ENCODE measurements at regions not wholly inside any gene's neighbourhood (a gene's known extent, or its start where the extent isn't known, plus 50 kb on each side); places are given as distances from the start of the nearest gene placed in this dataset.

DNA sequence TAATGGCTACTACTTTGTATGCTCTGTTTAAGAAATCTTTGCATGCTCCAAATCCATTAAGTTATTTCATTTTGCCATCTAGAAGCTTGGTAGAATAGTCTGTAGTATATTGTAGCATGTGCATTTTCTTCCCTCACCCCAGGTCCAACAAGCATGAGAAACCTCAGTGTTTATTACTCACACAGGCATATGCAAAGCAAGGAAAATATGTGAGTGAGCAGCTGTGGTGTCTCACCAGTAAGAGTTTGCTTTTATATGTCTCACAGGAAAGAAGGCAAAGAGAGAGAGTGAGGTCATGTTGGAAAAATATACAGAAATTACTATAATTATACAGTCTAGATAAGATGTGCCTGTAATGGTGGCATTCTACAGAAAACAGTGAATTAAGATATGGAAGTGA lies 312.5 kb downstream of the C3orf38 start:
- H3K4me3 ChIP-seq: no peak overlapping the region
- intact Hi-C loops (cut with micrococcal nuclease; ENCODE audit: unreplicated experiment): no loop called here
- H3K27me3 ChIP-seq (replicated peaks in 1 of 2; ENCODE audit: control insufficient read depth in 2 of 2, insufficient read depth in 2 of 2, low read length in 1 of 2): no peaks in the 10 kb centered on the region
- H3K4me2 ChIP-seq (ENCODE audit: control insufficient read depth, insufficient read depth): no peak overlapping the region
- CTCF ChIA-PET: interaction anchor here (1.1 kb wide), 1 partner anchor 242 kb away, joined by 3 read pairs; no protein-coding TSS in a partner anchor
- TF ChIP-seq RAD51 (IDR thresholded peaks at IDR 0.05) (no peak), ATF2 (IDR thresholded peaks at IDR 0.05; ENCODE audit: low read length) (no peak), RBBP5 (conservative IDR thresholded peaks at IDR 0.05) (no peak), KDM1A (IDR thresholded peaks at IDR 0.05; ENCODE audit: borderline replicate concordance) (no peak), MEF2A (IDR thresholded peaks at IDR 0.05; ENCODE audit: insufficient read depth, low read depth, low read length) (no peak), RAD21 (IDR thresholded peaks at IDR 0.05; ENCODE audit: insufficient read depth, low read depth, low read length) (no peak), RB1 (IDR thresholded peaks at IDR 0.05; ENCODE audit: borderline replicate concordance) (no peak), POU2F2 (IDR thresholded peaks at IDR 0.05; ENCODE audit: borderline replicate concordance, low read depth, low read length) (no peak), ZNF384 (IDR thresholded peaks at IDR 0.05; ENCODE audit: borderline replicate concordance, low read depth, low read length) (no peak), CREB1 (IDR thresholded peaks at IDR 0.05; ENCODE audit: low read depth) (no peak), STAT3 (IDR thresholded peaks at IDR 0.05; ENCODE audit: low read depth, low read length) (no peak)
- TF ChIP-seq, protein P1, sequence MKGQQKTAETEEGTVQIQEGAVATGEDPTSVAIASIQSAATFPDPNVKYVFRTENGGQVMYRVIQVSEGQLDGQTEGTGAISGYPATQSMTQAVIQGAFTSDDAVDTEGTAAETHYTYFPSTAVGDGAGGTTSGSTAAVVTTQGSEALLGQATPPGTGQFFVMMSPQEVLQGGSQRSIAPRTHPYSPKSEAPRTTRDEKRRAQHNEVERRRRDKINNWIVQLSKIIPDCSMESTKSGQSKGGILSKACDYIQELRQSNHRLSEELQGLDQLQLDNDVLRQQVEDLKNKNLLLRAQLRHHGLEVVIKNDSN (IDR thresholded peaks at IDR 0.05; ENCODE audit: borderline replicate concordance, extremely low read length, insufficient read depth, low read depth, low read length): no peak
- no peaks in the 10 kb centered on the region for H3K79me2 ChIP-seq (ENCODE audit: control insufficient read depth, insufficient read depth, low read length)
- H3K4me1 ChIP-seq (ENCODE audit: control insufficient read depth, insufficient read depth, low read length): no peaks in the 10 kb centered on the region
- RAD21 ChIA-PET (ENCODE audit: unreplicated experiment): no interaction called here
- no peaks in the 10 kb centered on the region for H3K9me3 ChIP-seq (replicated peaks; ENCODE audit: control insufficient read depth, insufficient read depth, low read length)
- no peak overlapping the region for H3K9ac ChIP-seq (ENCODE audit: control insufficient read depth, insufficient read depth, low read length)
- no peaks in the 10 kb centered on the region for H4K20me1 ChIP-seq (ENCODE audit: control insufficient read depth, insufficient read depth)
- SMC1A ChIA-PET (ENCODE audit: uncharacterized antibody, unreplicated experiment): no interaction called here
- no peak overlapping the region for H2AFZ ChIP-seq (ENCODE audit: control insufficient read depth, low read depth, low read length)
- POLR2A ChIA-PET: no interaction called here
- BruUV-seq (replicated peaks): no TSS peak
- H3K36me3 ChIP-seq (ENCODE audit: control insufficient read depth in 2 of 2, insufficient read depth in 2 of 2, low read length in 1 of 2): no peaks in the 10 kb centered on the region
- in situ Hi-C loops (cut with MboI): no loop called here
- ATAC-seq: no peak
- no peak for DNase-seq (ENCODE audit: low read depth, low spot score)
- no peak for FAIRE-seq
- H3K27ac ChIP-seq (ENCODE audit: control insufficient read depth, insufficient read depth): no peak overlapping the region

Data from GM12878 (cell line).